ENCODE measurements at regions not wholly inside any gene's neighbourhood (a gene's known extent, or its start where the extent isn't known, plus 50 kb on each side); places are given as distances from the start of the nearest gene placed in this dataset.

DNA sequence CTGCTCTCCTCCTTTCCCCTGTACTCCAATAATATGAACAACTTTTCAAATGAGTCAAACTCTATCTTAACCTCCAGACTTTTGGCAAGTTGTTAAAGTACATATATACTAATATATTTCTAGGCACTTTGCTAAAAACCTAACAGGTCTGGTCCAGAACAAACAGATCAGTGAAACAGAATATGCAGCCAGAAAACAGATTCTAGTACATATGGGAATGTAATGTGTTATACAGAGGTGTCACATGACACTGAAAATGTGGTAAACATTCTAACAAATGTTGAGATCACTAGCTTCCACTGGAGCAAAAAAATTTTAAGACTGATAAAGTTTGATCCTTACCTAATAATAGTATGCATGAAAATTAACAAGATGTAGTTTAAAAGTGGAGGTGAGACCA, 136.9 kb downstream of the OR2K2 start:
- DNase-seq: no peak

GRCh38 chr9:111192650-111193049, 137.4 kb downstream of the OR2K2 start:
- DNase-seq: no peak

GRCh38 chr9:111190347-111190746, 139.7 kb downstream of the OR2K2 start:
- DNase-seq: no peak

DNA sequence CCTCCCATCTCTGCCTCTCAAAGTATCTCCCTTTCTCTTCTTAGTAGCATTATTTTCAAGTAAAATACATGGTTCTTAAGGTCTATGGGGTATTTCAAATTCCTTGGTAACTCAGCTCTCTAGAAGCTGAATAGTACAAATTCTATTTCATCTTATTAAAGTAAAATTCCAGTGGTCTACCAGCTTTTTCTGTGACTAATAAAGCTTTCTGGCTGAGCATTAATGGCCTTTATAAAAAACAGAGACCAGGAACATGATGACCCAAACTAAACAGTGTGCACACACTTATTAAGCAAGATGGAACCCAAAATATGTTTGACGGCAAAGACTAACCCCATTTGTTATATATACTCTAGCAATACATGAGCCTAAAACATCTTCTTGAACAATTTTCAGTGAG, 142.6 kb downstream of the OR2K2 start:
- no peak for DNase-seq

- no peak for DNase-seq
These were observed 143.9 kb downstream of the OR2K2 start for GRCh38 chr9:111186021-111186530.

DNA sequence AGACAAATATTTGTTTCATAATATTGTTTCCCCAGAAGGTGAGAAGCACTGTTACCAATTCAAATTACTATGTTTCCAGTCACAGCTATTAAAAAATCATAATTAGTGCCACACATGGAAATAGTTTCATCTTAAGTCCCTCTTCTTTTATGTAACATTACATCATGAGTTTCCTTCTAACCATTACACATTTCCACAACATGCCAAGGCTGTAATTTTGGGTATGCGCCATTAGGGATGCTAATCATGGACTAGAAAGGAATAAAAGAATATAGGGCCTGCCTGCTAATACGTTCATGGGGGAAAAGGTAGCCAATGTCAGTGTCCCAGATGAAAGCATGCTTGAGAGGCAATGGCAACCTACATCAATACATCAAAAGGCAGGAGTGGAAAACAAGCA, 142.5 kb upstream of the LPAR1 start:
- no peak for DNase-seq

DNA sequence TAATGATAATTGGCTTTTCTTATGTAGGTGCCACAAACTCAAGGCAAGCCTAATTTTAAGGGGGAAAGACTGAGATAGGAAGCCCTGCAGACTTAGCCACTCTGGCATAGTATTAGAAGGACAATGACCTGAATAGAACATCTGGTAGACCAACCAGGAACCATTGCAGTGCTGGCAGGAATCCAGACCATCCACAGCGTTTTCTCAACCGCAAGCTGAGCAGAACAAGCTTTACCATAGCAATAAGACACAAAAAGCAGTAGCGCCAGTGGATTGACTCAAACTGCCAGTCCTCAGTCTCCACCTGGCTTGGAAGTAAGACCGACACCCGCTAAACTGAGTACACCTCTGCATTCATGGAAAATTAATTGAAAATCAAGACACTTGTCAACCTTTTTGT, 141.3 kb upstream of the LPAR1 start:
- peak; percentile 66 for DNase-seq

DNA sequence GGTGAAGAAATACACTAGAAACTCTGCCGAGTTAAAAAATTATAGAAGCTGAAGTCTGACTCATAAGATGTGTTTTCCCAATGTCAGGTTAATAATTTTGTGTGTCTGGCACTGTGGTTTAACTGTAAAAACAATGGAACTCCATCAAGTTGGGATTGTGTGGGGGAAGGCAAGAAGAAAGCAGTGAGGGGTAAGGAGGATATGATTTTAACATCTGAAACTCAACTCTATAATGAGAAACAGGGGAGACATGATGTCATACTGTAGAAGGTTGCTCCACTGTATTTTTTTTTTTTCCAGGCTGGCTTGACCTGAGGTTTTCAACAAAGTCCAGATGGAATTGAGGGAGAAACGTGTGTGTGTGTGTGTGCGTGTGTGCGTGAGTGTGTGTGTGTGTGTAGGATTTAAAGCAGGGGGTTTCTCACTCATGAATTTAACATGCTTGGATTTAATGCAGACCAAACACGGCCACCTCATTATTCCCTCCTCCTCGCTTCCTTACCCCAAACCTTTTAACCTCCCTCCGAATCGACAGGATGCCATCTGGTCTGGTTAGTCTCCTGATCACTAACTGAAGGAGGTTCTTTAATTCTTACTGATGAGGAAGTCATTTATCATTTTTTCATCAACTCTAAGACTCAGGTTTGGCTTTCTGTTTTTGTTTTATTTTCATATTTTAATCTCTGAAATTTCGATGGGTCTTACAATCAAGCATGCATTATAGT, 140.2 kb upstream of the LPAR1 start:
- DNase-seq: no peak

- no peak for DNase-seq
These were observed 138.2 kb upstream of the LPAR1 start for GRCh38 chr9:111176511-111176910.

DNA sequence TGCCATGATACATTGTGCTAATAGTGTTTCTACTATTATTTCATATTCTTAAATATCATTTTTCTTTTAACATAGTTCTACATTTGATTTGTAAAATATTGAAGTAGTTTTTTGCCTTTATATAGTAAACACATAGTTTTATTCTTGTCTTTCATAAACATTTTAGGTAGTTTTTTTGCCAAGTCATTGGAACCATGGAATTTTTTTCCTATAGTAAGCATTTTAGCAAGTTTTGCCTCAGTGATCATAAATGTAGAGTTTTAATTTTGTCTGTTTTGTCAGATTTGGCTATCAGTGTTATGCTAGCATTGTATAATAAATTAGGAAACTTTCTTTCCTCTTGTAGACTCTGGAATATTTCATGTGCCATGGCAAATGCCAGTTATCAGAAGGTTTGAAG, 137.1 kb upstream of the LPAR1 start:
- no peak for DNase-seq

DNA sequence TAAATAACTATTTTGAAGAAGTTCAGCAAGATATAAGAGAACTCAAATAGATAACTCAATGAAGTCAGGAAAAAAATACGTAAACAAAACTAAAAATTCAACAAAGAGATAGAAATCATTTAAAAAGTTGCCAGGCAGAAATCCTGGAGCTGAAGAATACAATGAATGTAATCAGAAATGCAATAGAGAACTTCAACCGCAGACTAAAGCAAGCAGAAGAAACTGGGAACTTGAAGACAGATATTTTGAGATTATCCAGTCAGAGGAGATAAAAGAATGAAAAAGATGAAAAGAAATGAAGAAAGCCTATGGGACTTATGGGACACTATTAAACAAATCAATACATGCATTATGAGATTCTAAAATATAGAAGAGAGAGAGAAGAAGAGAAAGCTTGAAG, 129.1 kb upstream of the LPAR1 start:
- no peak for DNase-seq

- DNase-seq: no peak
These were observed 125.6 kb upstream of the LPAR1 start for GRCh38 chr9:111163716-111164389.

DNA sequence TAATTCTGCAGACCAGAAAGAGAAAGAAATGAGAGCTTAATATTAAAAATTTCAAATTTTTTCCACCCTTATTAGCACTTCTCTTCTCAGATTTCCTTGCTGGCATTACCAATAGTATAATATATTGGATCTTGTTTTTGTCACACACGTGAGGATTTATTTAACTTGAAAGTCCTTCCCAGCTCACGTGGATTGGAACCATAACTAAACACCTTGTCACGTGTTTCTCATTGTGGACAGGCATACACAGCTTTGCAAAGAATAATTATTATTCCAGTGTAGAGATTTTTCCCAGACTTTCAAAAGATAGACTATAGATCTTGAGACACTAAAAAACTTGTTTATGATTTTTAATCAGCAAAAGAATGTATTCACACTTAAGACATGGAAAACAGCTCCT, 123.8 kb upstream of the LPAR1 start:
- DNase-seq: no peak

GRCh38 chr9:111161015-111161415, 122.7 kb upstream of the LPAR1 start:
- DNase-seq: no peak

DNA sequence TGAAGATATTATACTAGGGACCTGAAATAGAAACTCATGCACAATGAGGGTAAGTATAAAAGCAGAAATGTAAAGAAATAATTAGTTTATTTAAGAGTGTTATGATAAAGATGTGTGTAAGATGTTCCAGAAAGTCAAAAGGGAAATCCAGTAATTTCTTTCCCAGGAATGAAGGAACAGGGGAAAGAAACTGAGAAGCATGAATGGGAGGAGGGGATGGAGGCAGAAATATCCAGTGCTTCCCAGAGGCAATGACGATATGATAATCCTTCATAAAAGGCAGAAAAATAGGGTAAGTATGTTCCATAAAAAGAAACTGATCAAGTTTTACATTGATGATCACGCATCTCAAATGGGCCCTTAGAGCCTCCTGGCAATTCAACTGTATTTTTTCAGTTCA, 120.7 kb upstream of the LPAR1 start:
- DNase-seq: no peak

- DNase-seq: no peak
These were observed 120.1 kb upstream of the LPAR1 start for GRCh38 chr9:111158363-111158762.

DNA sequence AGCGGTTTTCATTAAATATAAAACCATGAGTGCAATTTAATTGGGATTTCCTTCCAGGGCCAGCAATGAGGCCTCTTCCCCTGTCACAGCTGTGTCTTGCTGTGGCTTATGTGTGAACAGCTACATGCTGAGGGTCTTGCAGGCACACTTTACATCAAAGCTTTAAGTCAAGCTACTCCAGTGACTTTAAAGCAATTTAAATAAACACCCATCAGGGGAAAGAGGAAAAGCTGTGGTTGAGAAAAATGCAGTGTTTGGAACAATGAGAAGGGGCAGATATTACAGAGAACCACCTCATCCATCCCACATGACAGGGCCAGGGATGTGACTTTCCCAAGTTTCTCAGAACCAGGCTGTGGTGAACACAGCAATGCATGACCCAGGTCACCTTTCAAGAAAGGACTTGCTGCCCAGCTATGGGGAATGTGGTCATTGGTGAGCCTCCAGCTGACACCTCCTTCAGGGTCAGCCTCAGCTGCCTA, 115.9 kb upstream of the LPAR1 start:
- DNase-seq: no peak

DNA sequence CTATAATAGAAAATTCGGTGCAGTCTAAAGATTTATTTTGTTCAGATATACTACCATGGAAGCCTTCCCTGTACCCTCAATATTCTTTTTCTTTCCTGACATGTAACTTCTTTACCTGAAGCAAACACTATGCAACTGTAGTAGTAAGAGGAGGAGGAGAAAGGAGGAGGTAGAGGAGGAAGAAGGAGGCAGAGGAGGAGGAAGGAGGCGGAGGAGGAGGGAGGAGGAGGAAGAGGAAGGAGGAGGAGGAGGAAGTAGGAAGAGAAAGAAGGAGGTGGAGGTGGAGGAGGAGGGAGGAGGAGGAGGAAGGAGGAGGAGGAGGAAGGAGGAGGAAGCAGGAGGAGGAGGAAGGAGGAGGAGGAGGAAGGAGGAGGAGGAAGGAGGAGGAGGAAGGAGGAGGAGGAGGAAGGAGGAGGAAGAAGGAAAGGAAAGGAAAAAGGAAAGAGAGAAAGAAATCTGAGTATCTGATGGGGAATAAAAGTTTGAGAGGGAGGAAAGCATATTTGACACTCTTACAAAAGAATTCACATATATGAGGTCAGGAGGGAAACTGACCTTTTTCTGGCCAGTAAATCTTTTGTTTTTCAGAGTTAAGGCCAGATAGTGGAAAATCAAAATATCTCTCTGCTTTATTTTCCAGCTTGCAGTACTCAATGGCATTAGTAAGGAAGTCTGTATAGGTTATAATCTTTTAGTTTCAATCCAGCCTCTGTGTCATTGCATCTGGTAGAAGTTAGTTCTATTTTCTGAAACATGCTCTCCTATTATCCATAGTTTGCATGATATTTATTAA, 114.5 kb upstream of the LPAR1 start:
- no peak for DNase-seq

GRCh38 chr9:111151537-111151936, 113.3 kb upstream of the LPAR1 start:
- no peak for DNase-seq

DNA sequence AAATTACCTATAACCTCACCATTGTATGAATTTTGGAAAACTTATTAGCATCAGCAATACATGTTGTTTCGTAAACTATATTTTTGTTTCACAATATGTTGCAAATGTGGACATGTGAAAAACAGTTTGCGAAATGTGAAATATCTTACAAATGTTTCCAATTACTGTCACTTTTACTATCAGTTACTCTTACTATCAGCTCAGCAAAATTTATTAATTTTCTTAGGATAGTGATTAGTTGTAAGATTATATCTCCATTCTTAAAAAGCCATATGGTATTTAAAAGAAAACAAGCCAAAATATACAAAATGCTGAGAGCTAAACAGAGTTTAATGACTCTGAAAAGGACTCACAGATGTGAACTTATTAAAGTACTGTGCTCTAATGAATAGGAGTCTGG, 111.9 kb upstream of the LPAR1 start:
- no peak for DNase-seq

GRCh38 chr9:111149018-111149759, 110.9 kb upstream of the LPAR1 start:
- no peak for DNase-seq

- no peak for DNase-seq
These were observed 110.1 kb upstream of the LPAR1 start for GRCh38 chr9:111148052-111149017.

All from NCI-H2029 treated with DMSO at 0.1 percent for 48 hours (cell line).